ENCODE measurements at regions not wholly inside any gene's neighbourhood (a gene's known extent, or its start where the extent isn't known, plus 50 kb on each side); places are given as distances from the start of the nearest gene placed in this dataset.

DNA sequence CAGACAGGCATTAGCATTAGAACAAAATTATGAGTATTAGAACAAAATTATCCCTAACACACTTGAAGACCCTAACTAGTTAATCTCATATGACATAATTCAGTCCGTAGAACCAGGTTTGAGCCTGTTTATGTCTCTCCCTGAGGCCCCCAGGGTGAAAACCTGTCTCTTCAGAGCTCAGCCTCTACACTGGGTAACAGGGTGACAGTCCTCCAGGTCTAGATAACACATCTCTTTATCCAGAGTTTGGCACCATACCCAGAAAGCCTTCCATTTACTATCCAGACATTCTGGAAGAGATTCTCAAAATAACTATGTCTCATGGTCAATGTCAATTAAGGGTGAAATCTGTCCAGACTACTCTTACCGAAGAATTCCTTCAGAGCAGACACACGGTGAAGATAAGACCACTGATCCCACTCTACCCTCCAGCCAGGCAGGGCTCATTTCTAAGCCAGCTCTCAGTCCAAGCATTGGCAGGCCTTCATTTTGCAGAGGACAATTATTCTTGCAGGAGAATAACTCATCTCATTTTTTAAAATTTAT, 1195.3 kb downstream of the EFNB2 start:
- no peak for DNase-seq

DNA sequence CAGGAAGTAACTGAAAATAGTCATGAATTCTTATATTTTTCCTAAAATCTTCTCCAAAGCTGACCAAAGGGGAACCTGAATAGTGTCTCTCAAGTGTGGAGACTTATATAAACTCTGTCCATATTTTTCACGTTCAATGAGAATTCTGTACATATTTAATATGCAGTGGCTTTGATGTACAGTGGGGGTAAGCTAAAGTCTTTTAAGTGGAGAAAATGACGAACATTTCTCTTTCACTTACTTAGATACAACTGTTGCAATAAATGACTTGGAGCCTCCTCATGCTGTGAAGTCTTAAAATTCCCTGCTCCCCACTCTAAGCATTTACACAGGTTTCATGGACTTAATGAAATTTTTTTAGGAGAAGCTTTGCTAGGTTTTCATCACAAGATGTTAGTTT, 1196.7 kb downstream of the EFNB2 start:
- no peak for DNase-seq

DNA sequence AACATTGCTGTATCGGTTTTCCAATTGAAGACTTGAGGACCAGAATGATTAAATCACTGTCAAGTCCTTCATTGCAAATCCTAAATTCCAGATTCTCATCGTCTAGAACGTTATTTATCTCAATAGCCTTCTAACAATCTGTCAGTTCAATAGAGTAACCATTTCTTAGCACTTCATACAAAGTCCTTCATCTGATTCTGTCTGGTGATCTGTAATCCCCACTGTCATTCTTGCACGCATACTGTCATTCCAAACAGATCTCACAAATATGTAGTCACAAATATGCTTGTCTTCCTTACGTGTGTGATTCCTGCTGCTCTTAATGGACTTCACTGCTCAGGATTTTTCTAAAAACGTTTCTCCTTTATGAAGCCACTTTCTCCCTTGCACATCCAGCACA, 1197.5 kb downstream of the EFNB2 start:
- no peak for DNase-seq

DNA sequence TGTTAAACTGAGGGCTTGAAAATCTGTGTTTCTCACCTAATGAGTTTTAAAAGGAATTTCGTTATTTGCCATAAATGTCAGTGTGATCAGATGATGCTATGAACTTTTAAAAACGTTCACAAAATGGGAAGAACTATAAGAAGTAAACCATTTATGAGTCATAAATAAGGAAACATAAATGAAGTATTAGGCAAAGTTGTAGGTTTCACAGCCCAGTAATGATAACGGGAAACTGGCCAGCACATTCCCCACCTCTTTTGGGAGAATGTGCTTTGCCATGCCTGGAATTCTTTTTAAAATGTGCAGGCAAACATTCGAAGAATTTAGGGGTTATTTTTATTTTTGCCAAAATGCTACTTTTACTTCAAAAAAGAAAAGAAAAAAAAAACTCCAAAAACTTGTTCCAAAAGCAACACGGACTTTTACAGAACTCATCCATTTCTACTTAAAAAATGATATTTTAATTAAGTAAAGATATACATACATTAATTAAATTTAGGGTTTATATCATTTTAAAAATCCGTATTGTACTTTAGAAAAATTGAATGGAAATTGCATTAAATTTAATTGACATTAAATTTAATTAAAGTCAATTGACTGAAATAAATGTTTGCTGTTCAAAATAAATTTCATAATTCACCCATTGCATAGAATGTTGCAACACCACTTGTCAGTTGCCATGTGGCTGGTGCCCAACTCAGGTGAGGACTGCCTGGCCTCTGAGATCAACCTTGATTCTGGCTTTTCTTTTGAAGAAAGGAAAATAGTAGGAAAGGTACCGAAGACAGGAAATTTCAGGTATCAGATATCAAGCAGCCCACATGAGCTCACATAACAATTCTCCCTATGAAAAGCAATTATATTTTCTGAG, 1198.5 kb downstream of the EFNB2 start:
- no peak for DNase-seq

DNA sequence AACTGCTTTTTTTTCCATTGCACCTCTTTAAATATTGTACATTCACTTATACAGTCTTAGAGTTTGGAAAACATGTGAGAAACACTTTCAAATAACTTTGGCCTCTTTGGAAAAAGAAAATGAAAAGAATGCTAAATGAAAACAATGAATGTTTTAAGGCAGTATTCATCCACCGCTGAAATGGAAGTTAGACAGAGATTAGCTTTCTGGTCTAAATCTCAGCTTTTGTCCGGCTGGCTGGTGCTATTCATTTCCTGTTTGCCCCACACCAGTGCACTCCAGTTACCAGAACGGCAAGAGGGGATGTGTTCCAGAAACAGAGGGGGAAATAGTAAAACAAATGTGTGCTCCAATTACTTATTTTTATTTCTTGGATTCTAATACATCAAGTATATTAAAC, 1201.3 kb downstream of the EFNB2 start:
- DNase-seq, result no peak

DNA sequence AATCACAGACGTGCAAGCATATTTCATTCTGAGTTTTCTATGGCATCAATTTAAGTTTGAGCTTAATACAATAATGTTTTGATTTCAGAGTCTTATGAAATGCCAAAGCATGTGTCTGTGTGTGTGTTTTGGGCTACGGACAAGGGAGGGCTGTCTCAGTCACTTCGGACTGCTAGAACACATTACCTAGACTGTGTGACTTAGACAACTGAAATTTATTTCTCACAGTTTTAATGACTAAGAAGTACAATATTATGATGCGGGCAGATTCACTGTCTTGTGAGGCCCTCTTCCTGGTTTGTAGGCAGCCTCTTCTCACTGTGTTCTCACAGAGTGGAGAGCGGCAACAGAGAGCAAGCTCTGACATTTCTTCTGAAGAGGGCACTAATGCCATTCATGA, 1202.0 kb downstream of the EFNB2 start:
- no peak for DNase-seq

DNA sequence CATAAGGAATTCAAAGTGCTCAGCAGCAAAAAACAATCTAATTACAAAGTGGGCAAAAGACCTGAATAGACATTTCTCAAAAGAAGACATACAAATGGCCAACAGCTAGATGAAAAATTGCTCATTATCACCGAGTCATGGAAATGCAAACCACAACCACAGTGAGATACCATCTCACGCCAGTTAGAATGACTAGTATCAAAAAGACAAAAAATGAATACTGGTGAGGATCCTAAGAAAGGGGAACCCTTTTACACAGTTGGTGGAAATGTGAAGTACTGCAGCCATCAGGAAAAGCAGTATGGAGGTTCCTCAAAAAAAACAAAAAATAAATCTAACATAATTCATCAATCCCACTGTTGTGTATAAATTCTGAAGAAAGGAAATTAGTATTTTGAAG, 1206.1 kb downstream of the EFNB2 start:
- DNase-seq, result no peak

DNA sequence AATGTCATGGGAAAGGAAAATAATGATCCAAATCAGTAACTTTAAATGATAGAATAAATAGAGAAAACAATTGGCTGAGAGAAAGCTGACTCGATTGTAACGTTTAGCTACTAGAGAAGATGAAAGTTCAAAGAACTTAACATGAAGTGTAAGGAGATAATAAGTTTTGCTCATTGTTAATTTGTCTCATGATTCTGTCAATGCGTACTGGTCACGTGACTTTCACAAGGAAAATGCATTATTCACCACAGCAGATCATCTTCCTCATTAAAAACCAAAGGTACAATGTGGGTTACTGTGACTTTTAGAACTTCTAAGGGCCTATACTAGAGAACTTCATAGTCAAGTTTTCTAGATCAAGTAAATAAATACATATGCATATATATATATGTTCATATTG, 1207.2 kb downstream of the EFNB2 start:
- DNase-seq, result no peak

DNA sequence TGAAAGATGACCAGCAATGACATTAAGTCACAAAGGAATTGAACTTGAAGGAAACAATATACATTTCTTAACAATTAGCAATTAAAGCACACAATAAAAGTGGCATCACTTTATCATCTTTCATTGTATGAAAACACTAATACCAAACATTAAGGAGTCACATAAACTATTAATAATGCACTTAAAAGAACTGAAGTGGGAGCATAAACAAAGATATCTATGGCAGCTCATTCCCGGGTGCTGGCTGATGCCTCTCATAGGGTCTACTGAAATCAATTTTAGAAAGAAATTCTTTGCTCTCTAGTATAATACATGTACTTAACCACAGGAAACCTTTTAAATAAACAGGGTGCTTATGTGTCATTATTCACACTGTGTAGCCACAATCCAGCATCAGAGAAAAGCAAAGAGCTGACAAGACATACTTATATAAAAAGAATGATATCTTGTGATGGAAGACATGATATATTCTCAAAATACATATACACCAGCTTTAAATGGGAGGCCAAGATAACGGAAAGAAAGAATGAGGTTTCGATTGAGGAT, 1207.8 kb downstream of the EFNB2 start:
- no peak for DNase-seq

DNA sequence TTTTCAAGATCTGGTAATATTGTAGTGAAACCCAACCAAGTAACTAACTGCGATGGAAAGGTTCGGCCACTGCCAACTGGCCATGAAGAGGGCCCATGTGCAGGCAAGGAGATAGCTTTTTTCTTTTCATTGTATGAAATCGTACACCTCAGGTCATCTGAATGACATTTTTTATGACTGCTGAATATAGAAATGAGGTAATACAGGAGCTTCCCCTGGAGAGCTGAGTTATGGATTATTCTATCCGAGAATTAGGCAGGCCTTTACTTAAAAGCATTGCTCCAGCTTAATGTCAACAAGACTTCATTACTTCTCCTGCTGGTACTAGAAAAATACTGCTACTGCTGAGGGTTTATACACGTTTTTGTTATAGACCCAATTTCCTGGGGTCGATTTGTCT, 1215.6 kb downstream of the EFNB2 start:
- no peak for DNase-seq

DNA sequence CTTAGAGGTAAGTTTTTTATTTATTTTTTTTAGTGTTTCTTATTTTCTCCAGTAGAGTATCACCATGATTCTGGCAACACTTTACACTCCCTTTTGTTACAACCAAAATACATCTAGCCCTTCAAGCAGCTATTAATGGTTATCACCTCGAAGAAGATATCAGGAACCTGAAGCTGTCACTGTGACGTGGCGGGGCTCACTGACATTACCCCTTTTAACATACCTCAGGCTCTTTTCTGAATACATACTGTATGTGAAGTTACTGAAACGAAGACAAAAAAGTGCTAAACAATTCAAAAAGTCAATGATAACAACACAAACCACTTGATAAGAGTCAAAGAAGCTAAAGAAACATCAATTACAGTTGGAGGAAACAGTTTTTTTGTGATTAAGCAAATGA, 1218.7 kb downstream of the EFNB2 start:
- DNase-seq, result no peak

DNA sequence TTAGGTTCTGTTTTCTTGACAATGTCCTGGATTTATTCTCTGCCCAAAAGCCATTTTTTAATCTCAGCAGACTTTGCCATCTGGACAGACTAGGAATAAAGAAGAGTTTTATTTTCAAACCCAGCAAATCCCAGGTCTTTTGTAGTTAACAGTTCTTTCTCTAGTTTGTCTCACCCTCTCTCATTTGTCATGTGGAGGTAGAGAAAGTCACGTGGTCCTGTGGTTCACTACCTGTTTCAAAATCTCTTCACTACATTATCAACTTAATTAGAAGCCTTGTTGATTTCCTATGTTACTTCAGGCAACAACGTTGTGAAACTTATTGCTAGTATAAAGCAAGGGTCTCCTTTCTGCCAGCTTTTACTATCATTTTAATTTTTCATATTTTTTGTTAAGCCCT, 1222.6 kb downstream of the EFNB2 start:
- DNase-seq, result no peak

DNA sequence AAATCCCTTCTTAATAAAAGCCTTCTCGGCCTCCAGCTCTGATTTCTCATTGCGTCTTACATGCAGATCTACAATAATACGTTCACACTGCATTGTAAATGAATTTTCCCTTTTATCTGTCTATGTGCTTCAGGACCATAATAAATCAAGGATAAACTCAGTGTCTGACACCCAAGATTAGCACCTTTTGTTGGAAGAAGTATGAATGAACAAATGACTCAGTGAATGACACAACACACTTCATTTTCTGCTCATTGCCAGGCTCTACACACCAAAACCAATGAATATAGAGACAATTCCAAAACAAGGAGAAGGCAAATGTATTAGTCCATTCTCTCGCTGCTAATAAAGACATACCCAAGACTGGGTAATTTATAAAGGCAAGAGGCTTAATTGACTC, 1224.4 kb downstream of the EFNB2 start:
- no peak for DNase-seq

DNA sequence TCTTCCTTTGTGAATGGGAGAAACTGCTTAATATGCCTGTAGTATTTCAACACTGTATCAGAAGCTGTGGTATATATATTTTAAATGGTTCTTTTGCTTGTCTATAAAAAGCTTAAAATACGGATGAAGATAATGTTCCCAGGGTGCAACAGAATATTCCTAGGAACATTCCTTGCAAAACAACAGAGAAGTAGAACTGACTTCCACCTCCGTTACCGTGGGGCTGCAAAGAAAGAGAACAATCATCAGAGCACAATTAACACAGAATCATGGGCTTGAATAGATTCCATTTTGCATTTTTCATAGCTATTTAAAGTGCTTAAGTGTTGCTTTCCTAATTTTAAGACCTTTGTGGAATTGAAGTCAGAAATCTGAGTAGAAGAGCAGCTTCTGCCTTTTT, 1227.7 kb downstream of the EFNB2 start:
- no peak for DNase-seq

DNA sequence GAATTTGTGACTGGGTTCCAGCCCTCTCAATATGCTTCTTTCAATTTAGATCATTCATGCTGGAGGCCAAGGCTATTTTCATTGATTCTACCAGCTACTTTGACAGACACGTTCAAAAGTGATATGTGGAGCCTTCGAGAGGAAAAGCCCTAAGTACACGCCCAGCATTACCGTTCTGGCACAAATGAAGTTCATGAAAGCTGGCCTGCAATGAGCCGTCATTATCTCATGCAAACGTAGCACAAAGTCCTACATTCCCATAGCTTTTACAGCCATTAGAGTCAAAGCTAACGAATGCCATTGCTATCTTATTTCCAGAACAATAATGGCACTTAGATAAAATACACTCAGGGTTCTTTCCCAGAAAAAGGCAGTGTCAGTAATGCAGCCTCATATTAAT, 1237.6 kb downstream of the EFNB2 start:
- DNase-seq, result no peak

DNA sequence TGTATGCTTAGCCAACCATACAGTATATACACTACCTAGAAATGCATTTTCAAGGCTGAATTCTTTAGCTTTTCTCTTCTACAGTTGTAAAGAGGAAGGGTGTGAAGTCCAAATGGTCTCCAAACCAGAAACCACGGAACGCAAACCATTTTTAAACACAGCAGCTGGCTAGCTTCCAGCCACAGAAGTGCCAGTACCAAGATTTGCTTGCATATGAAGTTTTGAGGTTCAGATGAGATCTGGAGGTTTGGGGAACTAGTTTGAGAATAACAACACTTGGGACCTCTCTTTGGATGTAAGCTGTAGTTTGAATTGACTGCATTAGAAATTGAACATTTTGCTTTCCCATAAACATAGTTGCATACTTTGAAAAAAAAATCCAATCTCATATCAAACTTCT, 1243.5 kb downstream of the EFNB2 start:
- no peak for DNase-seq

DNA sequence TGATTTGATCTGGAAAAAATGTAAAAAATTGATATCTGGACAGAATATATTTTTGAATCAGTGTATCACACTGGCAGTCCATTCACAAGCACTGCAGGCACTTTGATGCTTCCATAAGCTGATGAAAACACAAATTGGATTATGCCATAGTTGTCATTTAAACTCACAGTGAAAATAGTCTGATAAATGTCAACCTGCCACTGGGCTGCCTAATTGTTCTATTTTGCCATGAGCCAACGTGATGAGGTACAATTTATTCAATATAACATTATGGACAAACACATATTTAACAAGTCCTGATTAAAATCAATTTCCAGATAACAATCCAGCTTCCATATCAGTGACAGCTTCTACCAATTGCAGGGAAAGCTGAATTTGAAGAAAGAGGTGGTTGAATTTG, 1244.9 kb downstream of the EFNB2 start:
- no peak for DNase-seq

DNA sequence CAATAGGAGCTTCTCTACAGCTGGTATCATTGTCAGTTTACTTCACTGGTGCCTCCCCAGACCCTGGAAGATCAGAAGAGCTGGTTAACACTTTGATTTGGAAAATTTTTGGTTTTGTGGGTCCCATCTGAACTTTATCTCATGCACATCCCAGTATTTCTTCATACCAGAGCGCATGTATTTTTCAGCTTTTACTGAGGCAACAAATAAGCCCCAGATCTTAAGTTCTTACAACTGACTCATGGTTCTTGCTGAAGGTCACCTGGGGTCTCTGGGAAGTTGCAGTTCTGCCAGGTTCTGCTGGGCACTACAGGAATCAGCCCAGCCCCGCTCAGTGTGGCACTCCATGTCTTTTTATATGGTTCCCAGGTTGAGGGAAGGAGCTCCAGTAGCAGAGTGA, 1249.9 kb downstream of the EFNB2 start:
- no peak for DNase-seq

DNA sequence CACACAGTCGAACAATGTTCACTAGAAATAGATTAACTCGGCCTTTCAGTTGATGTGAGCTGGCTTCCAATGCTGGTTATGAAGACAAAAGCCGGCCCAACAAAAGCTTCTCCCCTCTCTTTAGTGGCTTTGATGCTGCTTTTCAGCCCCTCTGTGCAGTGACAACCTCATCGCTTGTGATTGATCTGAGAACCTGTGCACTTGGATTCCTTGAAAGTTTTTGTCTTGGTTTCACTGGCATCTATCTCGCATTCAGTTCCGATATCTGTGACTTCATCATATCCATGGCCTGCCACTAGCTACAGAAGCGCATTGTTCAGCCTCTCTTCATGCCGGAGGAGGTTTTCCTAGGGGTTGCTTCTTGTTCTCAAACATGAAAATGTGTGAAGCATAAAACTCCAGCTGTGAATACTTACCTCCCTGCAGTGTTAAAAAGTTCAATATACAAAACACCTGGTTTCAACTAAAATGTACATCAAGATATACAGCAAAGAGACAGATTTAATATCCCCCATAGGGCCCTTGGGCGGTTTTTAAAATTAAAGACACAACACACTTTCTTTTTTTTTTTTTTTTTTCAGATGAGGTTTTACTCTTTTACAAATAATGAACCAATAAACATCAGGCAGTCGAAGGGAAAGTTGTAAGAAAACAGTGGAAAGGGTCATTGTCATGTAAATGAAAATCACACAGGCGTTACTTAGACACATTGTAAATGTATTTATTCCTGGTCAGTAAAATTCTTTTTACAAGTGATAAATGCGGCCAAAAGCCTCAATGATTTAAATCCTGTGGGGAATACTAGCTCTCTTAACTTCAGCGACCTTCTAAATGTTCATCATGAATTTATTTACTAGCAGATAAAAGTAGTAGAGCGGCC, 1252.8 kb downstream of the EFNB2 start:
- DNase-seq, result no peak

DNA sequence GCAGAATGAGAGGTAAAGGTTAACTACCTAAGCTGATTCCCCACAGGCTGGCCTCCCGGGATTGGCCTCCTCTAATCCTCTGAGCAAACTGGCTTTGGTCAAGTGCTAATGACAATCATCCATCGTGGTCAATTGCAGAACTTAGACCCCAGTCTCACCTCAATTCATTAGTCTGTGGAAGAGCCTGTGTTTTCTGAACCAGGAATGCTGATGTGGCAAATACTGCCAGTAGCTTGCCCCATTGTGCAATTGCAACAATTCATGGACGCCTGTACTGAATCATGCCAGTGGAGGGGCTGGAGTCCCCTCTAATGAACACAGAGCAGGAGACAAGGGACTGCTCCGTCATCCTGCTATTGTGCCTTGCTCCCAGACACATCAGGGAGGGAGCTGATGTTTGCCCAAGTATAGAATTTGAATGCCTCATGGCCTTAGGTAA, 1256.5 kb downstream of the EFNB2 start:
- no peak for DNase-seq

DNA sequence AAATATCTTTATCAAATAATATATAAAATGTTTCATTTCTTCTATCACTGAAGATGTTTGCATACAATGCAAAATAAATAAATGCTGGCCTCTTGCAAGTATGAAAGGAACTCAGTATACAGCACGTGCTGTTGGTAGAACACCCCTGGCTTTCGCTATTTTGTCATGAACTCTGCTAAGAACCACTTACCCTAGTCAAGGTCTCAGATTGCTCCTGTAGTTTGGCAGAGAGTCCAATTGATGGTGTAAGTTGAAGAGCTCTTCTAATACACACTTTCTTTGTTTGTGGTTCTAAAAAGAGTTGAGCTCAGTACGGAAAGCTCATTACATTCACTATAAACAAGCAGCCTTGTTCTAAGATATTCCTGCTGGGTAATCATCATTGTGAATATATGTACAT, 1258.9 kb downstream of the EFNB2 start:
- no peak for DNase-seq

DNA sequence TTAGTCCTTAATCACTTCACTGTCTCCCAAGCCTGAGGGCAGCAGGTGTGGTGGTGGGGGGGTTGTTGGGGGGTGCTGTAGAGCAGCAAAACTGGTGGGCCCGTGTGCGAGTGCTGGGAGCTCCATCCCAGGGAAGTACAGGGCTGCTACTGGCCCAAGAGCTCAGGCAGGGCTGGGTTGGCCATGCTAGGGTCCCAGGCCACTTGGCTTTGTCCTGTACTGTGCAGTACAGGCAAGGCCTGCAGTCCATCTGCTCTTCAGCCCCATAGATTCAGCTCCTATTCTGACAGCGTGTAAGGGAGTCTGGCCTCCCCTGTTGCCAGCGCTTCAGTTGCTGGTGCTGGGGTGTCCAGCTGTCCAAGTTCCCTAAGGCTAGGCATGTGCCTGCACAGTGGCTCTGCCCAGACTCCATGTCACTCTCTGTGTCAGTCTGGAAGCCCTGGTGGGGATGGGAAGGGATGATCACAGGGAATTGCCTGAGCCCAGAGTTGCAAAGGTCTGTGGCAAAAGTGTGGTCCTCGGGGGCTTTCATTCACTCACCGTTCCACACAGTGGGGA, 1261.7 kb downstream of the EFNB2 start:
- no peak for DNase-seq
